NCI-H2171 treated with DMSO at 0.1 percent for 48 hours (cell line): ENCODE measurements at regions not wholly inside any gene's neighbourhood (a gene's known extent, or its start where the extent isn't known, plus 50 kb on each side); places are given as distances from the start of the nearest gene placed in this dataset.

Source experiments
- DNase-seq: peaks from one replicate; lab custom pipeline; 2025; lab: John Stamatoyannopoulos, UW

DNA sequence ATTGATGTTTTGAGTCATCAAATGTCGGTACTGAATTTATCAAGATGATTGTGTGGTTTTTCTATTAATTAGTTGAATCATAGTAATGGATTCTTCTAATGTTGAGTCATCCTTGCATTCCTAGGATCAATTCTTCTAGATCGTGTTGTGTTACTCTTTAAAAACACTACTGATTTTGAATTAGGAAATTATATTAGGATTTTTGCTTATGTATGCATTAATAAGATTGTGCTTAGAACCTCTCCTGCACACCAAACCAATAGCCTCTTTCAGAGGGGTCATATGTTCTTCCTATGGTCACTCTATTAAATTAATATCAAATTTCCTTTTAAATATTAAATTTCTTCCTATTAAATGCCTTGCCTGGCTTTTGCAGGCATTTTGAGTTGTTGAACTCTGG, 151.7 kb upstream of the TOPAZ1 start:
- no peak for DNase-seq

DNA sequence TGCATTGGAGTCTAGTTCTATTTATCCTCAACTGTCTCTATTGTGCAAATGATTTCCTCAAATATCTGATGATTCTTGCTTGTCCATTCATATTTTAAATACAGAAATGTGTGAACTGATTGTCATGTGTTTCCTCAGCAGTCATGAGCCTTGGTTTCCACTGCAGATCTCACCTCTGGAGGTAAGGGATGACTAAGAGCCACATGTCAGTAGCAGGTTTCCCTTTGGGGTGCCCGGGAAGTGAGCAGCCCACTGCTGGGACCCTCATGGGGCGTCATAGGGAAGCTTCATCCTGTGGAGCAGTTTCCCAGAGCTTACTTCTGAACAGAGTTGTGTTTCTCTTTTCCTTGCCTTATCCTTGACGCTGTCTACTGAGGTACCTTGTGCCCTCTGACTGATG, 149.2 kb upstream of the TOPAZ1 start:
- DNase-seq: no peak

DNA sequence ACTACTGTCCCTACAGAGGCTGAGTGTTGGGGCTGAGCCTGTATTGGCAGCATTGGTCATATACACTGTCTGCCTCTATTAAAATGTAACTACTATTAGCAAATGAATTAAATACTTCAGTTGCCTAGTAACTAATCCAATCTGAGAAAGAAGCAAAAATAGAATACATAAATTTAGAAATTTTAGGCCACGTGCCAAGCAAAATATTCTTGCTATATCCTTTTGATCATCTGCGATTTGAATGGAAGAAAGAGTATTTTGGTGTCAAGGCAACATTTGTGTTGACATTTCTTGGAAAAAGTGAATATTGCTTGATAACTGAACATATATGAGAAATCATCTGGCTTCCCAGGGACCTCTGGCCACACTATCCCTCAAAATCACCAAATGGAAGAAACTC, 148.2 kb upstream of the TOPAZ1 start:
- no peak for DNase-seq

DNA sequence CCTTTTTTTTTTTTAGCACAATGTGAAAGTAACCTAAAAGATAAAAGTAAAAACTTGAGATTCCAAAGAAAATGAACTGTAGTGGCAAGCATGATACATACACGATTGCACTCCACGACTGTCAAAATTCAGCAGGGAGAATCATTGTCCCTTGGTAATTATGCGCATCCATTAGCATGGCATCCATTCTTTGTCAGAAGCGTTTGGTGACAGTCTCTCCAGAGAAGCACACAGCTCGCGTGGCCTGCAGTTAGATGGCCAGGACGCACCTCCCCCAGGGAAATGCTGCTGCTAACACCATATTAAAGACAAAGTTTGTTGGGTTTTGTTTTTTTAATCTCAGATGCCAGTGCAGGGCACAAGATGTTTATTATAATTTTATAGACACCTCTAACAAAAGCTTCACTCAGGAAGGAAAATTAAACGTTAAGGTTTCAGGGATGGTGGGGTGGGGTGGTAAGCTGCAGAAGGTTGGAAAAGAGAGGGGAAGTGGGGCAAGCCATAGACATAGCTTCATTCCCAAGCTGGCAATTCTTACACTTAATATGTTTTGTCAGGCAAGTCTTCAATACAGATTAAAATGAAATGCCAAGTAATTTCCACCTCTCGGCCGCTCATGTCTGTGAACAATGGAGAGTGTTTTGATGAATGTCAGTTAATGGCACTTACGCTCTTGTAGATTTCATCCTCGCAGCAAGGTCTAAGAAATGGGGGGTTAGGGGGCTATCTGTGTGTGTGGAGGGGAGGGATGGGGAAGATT, 142.8 kb upstream of the TOPAZ1 start:
- no peak for DNase-seq

DNA sequence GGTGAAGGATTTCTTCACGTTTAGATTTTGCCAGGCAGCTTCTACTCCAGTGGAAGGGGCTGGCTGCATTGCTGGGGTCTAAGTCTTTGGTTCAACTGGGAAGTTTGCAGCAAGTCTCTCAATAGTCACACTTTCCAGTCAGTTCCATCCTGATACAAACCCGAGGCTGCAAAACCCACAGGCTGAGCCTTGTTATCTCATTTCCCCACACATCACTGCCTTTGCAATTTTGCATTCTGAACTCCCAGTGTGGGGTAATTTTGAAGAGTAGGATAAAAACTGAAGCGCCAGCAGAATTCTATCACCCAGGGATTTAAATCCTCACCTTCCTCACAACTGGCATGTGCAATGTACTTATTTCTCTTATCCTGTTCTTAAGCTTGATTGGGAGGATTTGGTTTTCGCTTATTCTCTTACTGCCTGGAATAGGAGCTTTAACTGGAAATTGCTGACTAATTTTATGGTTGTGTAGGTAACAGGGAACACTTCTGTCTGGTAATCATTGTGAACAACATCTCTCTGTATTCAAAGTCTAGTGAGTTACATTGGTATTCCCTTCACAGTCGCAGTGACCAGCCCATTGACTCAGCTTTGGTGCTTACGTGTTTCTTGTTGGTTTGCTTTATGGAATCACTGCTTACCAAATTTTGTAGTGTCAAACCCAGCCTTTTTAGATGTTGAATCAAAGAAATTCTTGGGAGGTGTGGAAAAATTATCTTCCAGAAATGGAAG, 142.0 kb upstream of the TOPAZ1 start:
- no peak for DNase-seq

DNA sequence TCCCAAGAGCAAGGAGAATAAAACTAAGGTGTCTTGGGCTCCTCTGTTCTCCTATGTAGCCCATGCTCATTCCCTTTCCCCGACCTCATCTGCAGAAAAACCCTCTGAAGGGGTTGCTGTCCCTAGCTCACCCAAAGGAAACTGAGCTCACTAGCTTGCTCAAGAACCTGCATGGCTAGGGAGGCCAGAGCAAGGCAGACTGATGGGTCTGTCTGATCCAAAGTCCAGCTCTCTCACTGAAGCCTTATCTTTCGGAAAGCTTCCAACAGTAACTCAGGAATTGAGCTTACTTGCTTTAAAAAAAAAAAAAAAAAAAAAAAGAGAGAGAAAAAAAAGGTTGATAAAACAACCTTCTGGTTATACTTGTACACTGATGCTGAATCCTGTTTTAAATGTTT, 141.4 kb upstream of the TOPAZ1 start:
- no peak for DNase-seq

DNA sequence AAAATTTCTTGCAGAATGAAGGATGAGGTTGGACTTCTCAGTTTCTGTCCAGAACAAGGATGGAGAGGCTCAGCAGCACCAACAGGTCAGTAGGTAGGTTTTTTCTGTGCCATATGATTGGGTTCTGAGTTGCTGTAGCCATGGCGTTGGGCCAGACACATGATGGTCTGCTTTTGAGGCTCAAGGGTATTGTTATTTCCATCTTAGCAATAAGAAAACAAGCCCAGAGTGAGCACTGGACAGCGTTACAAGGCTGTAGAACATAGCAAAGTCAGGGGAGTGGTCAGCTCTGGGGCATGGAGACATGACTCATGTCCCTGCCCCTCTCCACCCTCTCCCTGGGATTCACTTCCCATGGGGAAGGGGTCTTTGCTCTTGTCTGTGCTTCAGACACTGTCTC, 137.6 kb upstream of the TOPAZ1 start:
- no peak for DNase-seq

DNA sequence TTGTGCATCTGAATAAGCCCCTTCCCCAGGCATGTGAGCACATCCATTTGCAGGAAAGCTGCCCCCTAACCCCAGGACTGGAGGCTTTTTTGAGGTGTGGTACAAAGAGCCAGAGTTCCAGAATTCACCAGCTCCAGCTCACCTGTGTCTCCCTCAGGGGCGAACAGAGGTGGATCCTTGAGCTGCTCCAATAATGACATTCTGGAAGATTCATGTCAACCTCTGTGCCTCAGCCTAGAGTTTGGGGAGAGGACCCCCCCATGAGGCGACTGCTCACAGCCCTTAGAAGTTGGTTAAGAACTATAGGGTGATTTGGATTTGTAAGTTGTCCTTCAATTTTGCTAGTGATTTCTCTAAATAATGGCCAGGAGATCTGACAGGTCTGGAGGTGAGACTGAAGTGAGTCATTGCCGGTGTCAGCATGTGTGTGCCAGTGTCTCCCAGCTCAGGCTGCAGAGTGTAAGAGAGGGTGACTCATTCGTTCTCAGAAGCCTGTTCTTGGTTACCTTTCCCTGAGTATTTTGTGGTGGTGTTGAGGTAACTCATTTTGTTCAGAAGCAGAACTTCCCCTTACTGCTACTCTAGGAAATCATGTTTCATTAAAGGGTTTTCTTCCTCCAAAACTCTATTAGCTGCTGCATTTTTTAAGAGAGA, 136.9 kb upstream of the TOPAZ1 start:
- DNase-seq: no peak

DNA sequence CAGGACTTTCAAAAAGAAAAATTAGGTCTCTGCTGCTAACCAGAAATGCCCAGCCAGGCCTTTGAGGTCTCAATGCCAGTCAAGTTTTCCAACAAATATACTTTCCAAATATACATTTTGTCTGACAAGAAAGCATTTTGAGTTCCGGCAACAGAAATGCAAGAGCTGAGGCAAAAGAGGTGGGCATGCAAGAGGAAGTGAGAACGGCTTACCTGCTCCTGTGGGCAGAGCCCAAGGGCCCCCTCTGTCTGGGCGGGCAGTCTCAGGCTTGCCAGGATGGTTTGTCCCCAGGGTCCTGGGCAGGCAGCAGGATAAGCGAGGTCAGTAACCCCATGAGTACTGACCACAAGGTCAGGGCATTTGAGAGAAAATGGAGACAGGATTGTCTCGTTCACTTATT, 136.1 kb upstream of the TOPAZ1 start:
- DNase-seq: no peak

DNA sequence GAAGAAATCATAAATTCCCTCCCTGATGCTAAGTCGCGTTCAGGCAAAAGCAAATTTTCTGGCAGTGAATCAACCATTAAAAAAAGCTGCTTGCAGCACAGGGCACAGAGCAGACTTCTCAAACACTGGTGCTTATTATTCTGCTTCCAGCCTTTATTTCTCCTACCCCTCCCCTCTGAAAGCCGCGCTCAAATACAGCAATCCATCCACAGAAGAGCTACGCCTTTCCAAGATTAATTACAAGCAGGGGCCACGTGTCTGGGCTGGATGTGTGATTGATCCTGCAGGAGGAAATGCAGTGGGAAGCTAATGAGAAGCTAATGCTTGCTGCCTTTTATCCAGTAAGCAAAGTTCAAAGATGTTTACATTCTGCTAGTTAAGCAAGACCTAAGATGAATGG, 134.9 kb upstream of the TOPAZ1 start:
- DNase-seq: no peak

DNA sequence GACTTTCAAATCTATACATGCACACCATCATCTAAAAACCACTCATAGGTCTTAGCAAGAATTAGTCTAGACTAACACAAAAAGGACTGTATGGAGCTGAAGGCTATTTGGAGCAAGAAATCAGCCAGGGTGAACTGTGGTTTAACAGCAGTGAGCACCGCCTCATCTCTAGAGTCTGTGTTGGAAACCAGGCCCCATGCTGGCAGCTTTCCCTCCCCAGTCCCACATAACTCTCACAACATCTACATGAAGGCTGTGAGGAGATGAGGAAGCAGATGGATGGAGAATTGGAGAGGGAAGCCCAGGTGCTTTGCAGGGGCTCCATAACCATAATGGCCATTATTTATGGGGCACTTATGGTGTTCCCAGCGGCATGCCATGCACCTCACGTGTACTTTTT, 133.2 kb upstream of the TOPAZ1 start:
- DNase-seq: no peak

DNA sequence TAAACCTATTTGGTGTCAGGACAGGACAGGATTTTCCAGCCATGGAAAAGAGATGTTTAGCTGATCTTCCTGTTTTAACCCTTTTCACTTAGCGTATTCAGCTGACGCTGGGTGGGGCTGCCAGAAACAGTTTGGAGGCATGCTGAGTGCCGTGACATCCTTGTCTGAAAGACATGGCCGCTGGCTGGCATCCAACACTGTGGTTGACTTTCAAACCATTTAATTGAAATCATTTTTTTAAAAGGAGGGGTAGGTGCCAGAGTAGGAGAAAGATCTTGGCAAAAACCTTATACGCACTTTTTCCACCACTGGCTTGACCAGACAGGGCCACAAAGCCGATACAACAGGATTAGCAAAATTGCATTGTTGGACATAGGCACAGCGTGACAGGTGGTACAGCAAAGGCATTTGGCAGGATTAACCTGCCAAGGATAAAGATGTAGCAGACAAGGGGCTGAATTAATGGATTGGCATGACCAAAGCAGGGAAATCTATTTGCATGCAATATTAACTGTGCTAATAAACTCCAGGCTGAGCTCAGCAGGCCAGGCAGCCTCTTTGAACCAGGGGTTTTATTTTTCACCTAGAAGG, 131.8 kb upstream of the TOPAZ1 start:
- DNase-seq: no peak

DNA sequence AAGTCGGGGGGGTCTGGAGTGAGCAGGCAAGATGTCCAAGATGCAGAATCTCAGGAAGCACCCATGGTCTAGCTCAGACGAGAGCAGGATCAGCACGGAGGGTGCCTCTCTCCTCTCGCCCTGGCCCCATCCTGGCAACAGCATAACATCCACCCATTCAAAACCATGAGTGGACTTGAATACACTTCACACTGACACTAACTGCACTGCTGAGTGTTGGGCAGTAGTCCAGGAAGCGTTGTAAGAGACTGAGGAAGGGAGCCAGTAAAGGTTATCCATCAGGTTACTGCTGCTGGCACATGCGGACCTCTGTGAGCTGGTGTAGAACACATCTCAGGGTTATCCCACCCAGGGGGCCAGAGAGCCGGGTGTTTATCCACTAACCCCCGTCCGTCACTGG, 131.0 kb upstream of the TOPAZ1 start:
- DNase-seq: no peak

DNA sequence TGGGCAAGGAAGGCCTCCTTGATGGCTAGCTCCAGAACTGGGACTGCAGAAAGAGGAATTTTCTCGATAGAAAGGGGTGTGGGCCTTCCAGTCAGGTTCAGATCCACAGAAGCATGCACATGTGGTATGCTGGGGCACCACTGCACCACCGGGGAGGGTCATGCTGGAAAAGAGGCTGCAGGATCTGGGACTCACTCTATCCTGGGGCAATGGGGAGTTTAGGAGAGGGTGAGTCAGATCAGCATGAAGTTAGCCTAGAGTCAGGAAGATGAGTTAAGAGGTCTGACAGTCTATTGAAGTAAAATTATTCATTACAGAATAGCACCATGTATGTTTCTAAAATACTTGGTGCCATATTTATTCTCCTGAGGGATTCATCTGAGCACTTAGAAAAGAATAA, 130.2 kb upstream of the TOPAZ1 start:
- DNase-seq: no peak

DNA sequence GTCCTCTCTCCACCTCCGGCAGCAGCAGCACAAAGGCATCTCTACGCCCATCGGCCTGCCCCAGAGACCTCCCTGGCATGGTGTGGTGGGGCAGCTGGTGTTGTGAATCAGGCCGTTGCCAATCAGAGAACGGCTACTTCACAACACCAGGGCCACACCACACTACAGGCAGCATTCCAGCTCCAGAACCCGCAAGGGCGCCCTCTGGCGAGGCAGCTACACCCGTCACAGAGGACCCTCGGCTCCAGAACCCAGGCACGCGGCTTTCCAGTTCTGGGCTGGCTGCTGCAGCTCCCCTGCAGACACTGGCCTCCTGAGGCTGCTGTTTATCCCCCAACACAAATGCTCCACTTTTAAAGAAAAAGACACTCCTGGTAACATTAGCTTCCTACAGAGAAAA, 127.5 kb upstream of the TOPAZ1 start:
- DNase-seq: peak; percentile 0

DNA sequence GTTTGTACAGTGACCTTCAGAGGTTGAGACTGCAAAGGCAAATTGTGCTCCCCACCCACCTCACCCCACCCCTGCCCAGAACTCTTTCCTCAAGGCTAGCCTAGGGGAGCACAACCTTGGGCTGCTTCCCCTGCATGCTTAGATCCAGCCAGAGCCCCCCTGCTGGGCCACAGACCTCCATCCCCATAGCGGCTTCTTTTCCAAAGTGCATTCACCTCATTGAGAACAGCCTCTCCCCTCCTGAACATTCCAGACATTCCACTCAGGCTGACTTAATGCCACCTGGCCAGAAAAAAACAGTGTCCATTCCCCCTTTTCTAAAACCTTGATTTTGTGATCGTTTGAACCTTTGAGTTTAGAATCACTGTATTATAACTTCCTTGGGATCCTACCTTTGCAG, 124.4 kb upstream of the TOPAZ1 start:
- DNase-seq: no peak

DNA sequence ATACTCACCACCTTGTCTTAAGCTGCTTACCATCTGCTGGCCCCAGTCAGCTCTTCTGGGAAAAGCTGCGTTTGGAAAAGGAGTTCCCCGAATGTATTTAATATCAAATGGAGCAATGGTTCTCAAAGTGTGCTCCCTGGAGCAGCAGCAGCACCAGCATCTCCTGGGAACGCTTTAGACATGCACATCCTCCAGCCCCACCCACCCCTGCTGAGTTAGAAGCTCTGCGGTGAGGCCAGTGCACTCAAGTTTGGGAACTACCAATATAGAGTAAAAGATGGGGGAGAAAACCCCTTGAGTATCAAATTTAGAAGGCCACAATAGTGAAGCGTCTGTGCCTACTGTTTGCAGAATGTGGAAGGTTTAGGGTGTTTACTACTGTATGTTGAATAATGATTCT, 124.0 kb upstream of the TOPAZ1 start:
- no peak for DNase-seq

DNA sequence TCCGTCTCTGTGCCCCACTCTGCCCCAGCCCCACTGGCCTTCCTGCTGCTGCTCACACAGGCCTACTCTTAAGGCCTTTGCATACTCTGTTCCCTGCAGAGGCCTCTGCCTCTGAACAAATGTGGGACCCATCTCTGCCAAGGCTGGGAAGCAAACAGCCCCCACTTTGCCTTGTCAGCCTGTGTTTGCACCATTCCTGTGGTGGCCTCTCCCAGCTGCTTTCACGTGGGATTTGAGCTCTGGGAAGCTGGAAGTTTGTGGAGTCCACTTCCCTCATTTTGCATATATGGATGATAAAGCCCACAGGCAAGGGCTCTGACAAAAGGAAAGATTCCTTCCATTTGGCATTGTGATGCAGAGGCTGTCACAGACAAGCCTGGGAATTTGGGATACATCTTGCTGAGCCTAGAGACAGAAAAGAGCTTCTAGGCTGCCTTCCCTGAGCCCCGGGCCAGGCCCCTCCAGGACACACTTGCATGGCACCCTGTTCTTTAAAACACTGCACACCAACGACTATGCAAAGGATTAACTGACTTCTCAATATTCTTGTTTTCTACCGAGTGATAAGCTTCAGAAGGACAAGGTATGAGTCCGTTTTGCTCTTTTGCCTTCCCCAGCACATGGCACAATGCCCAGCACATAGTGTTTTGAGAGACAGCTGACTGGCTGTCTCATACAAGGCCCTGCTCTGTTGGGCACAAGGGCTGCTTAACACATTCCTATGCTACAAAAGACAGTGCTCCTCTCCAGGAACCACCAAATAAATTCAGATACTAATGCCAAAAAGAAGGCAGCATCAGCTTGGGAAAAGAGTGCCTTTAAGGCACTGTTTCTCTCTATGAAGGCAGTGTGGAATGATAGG, 120.7 kb upstream of the TOPAZ1 start:
- DNase-seq: no peak

DNA sequence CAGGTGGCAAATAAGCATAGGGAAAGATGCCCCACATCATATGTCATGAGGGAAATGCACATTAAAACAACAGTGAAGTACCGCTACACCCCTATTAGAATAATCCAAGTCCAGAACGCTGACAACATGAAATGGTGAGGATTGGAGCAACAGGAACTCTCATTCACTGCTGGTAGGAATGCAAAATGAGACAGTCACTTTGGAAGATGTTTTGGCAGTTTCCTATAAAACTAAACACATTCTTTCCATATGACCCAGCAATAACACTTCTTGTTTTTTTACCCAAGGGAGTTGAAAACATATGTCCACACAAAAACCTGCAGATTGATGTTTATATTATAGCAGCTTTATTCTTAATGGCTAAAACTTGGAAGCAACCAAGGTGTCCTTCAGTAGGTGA, 116.4 kb upstream of the TOPAZ1 start:
- no peak for DNase-seq

DNA sequence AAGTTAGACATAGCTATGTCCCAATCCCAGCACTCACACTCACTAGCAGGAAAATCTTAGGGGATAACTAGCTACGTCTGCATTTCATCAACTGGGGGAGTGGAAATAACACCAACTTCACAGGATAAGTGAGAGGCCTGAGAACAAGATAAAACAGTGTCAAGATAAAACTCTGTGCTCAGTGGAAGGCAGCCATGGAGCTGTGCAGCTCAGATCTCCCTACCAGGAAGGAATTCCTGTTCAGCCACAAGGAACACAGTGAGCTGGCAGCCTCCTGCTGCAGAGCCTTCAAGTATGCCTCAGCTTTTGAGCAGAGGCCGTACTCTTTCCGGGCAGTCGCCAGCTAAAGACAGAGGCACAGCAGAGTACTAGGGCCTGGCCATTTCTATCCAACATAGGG, 115.8 kb upstream of the TOPAZ1 start:
- DNase-seq: no peak

DNA sequence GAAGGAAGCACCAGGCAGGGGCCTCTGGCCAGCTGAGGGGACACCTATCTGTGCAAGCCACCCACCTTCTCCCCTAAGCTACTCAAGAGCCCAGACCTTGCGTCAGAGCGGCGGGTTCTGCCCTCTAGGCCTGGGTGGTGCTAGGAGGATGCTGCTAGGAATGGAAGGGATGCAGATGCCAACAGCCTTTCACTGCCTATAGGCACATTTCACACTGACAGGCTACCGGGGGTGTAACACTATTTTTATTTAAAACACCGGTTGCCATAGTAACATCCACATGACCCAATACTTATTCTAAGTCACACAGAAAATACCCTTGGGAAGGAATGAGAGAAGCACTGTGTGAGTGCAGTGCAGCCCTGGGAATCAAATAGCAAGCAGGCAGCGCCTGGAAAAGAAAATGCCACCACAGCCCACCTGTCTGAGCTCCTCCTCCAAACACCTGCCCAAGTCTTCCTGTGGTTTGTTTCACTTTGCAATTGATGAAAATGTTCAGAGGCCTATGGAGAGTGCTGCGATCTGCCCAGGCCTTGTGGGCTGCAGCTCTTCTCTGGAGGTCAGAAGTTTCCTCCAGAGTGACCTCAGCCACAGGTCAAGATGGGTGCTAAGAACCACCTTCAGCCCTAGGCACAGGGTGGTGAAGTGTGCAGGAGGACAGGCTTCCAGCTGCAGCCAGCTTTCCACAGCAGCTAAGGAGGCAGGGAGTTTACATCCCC, 113.5 kb upstream of the TOPAZ1 start:
- no peak for DNase-seq
